ENCODE measurements at regions not wholly inside any gene's neighbourhood (a gene's known extent, or its start where the extent isn't known, plus 50 kb on each side); places are given as distances from the start of the nearest gene placed in this dataset.

GRCh38 chr6:119653329-119653728 lies 303.8 kb upstream of the MAN1A1 start:
- Histone ChIP-seq H3K4me1 (ENCODE audit: control insufficient read depth, insufficient read depth, low read length) (no peaks in the 10 kb centered on the region), H3K4me3 (ENCODE audit: low read length) (no peak overlapping the region), H3K27me3 (ENCODE audit: control insufficient read depth, insufficient read depth, low read length) (no peaks in the 10 kb centered on the region), H3K27ac (ENCODE audit: low read length) (no peak overlapping the region), H3K9me3 (replicated peaks; ENCODE audit: control insufficient read depth, low read depth, low read length) (no peaks in the 10 kb centered on the region), H3K36me3 (ENCODE audit: control insufficient read depth, insufficient read depth, low read length) (no peaks in the 10 kb centered on the region)
- DNase-seq, result no peak
- no CpG with 5 or more reads among the region's 2 CpGs for WGBS (ENCODE audit: insufficient coverage)

- no peaks in the 10 kb centered on the region for H3K4me1 ChIP-seq (ENCODE audit: control insufficient read depth, insufficient read depth, low read length)
- H3K9me3 ChIP-seq (replicated peaks; ENCODE audit: control insufficient read depth, low read depth, low read length), result no peaks in the 10 kb centered on the region
- no peaks in the 10 kb centered on the region for H3K27me3 ChIP-seq (ENCODE audit: control insufficient read depth, insufficient read depth, low read length)
- no CpG with 5 or more reads among the region's 6 CpGs for WGBS (ENCODE audit: insufficient coverage)
- no peak for DNase-seq
- H3K4me3 ChIP-seq (ENCODE audit: low read length), result no peak overlapping the region
- no peaks in the 10 kb centered on the region for H3K36me3 ChIP-seq (ENCODE audit: control insufficient read depth, insufficient read depth, low read length)
- H3K27ac ChIP-seq (ENCODE audit: low read length), result no peak overlapping the region
These were observed 300.0 kb upstream of the MAN1A1 start for GRCh38 chr6:119649531-119649930.

DNA sequence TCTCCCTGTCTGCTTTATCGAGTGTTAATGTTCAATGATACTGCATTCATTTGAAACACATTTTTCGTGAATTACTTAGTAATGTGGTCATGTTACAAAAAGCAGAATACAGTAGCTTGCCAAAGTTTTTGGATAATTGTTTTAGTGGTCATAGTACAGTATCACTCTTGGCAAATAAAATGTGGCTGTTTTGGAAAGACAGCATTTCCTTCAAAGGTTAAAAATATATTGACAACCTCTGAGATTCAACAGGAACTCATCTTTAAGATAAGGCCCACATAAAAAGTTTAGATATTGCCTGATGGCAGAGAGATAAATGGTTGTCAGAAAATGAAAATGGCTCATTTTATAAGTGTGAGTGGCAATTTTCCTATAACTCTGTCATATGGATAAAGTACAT lies 297.7 kb upstream of the MAN1A1 start:
- H3K27ac ChIP-seq (ENCODE audit: low read length), result no peak overlapping the region
- no peaks in the 10 kb centered on the region for H3K36me3 ChIP-seq (ENCODE audit: control insufficient read depth, insufficient read depth, low read length)
- H3K4me3 ChIP-seq (ENCODE audit: low read length), result no peak overlapping the region
- H3K9me3 ChIP-seq (replicated peaks; ENCODE audit: control insufficient read depth, low read depth, low read length), result no peaks in the 10 kb centered on the region
- no peaks in the 10 kb centered on the region for H3K27me3 ChIP-seq (ENCODE audit: control insufficient read depth, insufficient read depth, low read length)
- H3K4me1 ChIP-seq (ENCODE audit: control insufficient read depth, insufficient read depth, low read length), result peaks cover 2% of the 10 kb centered on the region
- peak; percentile 33 for DNase-seq
- WGBS (ENCODE audit: insufficient coverage), result no CpG with 5 or more reads among the region's 2 CpGs

DNA sequence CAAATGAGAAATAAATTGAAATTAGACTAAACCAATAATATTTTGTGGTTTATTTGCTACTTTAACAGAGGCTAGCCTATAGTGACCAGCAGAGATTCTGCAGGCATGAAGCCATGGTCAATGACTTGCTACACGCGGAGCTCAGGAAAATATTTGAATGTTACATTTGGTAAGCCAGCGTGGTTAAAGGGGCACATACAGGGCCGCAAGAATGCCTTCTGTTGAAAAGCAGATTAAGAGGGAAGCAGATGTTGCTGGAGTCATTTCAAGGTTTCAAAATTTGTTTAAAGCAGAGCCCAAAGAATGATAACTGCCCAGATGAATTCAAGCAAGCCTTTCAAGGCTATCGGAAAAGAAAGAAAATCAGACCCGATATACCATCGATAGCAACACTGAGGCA lies 294.3 kb upstream of the MAN1A1 start:
- H3K4me1 ChIP-seq (ENCODE audit: control insufficient read depth, insufficient read depth, low read length), result peaks cover 2% of the 10 kb centered on the region
- H3K36me3 ChIP-seq (ENCODE audit: control insufficient read depth, insufficient read depth, low read length), result no peaks in the 10 kb centered on the region
- H3K4me3 ChIP-seq (ENCODE audit: low read length), result no peak overlapping the region
- H3K27me3 ChIP-seq (ENCODE audit: control insufficient read depth, insufficient read depth, low read length), result no peaks in the 10 kb centered on the region
- H3K9me3 ChIP-seq (replicated peaks; ENCODE audit: control insufficient read depth, low read depth, low read length), result no peaks in the 10 kb centered on the region
- H3K27ac ChIP-seq (ENCODE audit: low read length), result no peak overlapping the region
- DNase-seq, result peak; percentile 23
- WGBS (ENCODE audit: insufficient coverage), result 77% methylated on average over 7 of the region's 7 CpGs

- WGBS (ENCODE audit: insufficient coverage), result no CpG with 5 or more reads among the region's 3 CpGs
- H3K9me3 ChIP-seq (replicated peaks; ENCODE audit: control insufficient read depth, low read depth, low read length), result no peaks in the 10 kb centered on the region
- no peak overlapping the region for H3K4me3 ChIP-seq (ENCODE audit: low read length)
- H3K27ac ChIP-seq (ENCODE audit: low read length), result no peak overlapping the region
- DNase-seq, result no peak
- no peaks in the 10 kb centered on the region for H3K27me3 ChIP-seq (ENCODE audit: control insufficient read depth, insufficient read depth, low read length)
- H3K4me1 ChIP-seq (ENCODE audit: control insufficient read depth, insufficient read depth, low read length), result no peaks in the 10 kb centered on the region
- no peaks in the 10 kb centered on the region for H3K36me3 ChIP-seq (ENCODE audit: control insufficient read depth, insufficient read depth, low read length)
These were observed 288.2 kb upstream of the MAN1A1 start for GRCh38 chr6:119637768-119638167.

DNA sequence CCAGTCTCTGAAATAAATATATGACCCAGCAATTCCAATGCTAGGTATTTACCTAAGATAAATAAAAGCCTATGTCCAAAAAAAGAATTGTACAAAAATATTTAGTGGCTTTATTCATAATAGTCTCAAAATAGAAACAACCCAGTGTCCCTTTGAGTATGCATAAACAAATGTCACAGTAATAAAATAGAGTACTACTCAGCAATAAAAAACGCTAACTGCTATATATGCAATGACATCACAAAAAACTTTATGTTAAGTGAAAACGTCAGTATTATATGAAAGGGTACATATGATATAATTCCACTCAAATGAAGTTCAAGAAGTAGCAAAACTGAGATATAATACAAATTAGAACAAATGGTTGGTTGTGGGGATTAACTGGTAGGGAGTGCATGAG lies 286.5 kb upstream of the MAN1A1 start:
- Histone ChIP-seq H3K27ac (ENCODE audit: low read length) (no peak overlapping the region), H3K4me3 (ENCODE audit: low read length) (no peak overlapping the region), H3K4me1 (ENCODE audit: control insufficient read depth, insufficient read depth, low read length) (no peaks in the 10 kb centered on the region), H3K9me3 (replicated peaks; ENCODE audit: control insufficient read depth, low read depth, low read length) (no peaks in the 10 kb centered on the region), H3K36me3 (ENCODE audit: control insufficient read depth, insufficient read depth, low read length) (no peaks in the 10 kb centered on the region), H3K27me3 (ENCODE audit: control insufficient read depth, insufficient read depth, low read length) (no peaks in the 10 kb centered on the region)
- DNase-seq, result no peak
- WGBS (ENCODE audit: insufficient coverage), result no CpG with 5 or more reads among the region's 2 CpGs

GRCh38 chr6:119633461-119633860 lies 283.9 kb upstream of the MAN1A1 start:
- Histone ChIP-seq H3K4me1 (ENCODE audit: control insufficient read depth, insufficient read depth, low read length) (no peaks in the 10 kb centered on the region), H3K9me3 (replicated peaks; ENCODE audit: control insufficient read depth, low read depth, low read length) (no peaks in the 10 kb centered on the region), H3K27me3 (ENCODE audit: control insufficient read depth, insufficient read depth, low read length) (no peaks in the 10 kb centered on the region), H3K36me3 (ENCODE audit: control insufficient read depth, insufficient read depth, low read length) (no peaks in the 10 kb centered on the region), H3K27ac (ENCODE audit: low read length) (no peak overlapping the region), H3K4me3 (ENCODE audit: low read length) (no peak overlapping the region)
- DNase-seq, result no peak
- WGBS (ENCODE audit: insufficient coverage), result no CpG with 5 or more reads among the region's 3 CpGs

DNA sequence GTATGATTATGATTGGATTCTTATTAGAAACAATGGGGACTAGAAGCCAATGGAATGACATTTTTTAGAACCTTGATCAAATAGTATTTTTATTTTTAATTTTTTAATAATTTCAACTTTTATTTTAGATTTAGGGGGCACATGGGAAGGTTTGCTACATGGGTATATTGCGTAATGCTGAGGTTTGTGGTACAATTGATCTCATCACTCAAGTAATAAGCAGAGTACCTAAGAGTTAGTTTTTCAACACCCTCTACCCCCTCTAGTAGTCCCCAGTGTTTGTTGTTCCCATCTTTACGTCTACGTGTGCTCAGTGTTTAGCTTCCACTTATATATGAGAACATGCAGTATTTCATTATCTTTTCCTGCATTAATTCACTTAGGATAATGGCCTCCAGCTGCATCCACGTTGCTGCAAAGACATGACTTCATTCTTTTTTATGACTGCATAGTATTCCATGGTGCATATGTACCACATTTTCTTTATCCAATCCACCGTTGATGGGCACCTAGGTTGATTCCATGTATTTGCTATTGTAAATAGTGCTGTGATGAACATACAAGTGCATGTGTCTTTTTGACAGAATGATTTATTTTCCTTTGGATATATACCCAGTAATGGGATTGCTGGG lies 281.1 kb upstream of the MAN1A1 start:
- Histone ChIP-seq H3K9me3 (replicated peaks; ENCODE audit: control insufficient read depth, low read depth, low read length) (no peaks in the 10 kb centered on the region), H3K27ac (ENCODE audit: low read length) (no peak overlapping the region), H3K36me3 (ENCODE audit: control insufficient read depth, insufficient read depth, low read length) (no peaks in the 10 kb centered on the region), H3K4me3 (ENCODE audit: low read length) (no peak overlapping the region), H3K27me3 (ENCODE audit: control insufficient read depth, insufficient read depth, low read length) (no peaks in the 10 kb centered on the region), H3K4me1 (ENCODE audit: control insufficient read depth, insufficient read depth, low read length) (no peaks in the 10 kb centered on the region)
- WGBS (ENCODE audit: insufficient coverage), result no CpG with 5 or more reads among the region's 5 CpGs
- no peak for DNase-seq

DNA sequence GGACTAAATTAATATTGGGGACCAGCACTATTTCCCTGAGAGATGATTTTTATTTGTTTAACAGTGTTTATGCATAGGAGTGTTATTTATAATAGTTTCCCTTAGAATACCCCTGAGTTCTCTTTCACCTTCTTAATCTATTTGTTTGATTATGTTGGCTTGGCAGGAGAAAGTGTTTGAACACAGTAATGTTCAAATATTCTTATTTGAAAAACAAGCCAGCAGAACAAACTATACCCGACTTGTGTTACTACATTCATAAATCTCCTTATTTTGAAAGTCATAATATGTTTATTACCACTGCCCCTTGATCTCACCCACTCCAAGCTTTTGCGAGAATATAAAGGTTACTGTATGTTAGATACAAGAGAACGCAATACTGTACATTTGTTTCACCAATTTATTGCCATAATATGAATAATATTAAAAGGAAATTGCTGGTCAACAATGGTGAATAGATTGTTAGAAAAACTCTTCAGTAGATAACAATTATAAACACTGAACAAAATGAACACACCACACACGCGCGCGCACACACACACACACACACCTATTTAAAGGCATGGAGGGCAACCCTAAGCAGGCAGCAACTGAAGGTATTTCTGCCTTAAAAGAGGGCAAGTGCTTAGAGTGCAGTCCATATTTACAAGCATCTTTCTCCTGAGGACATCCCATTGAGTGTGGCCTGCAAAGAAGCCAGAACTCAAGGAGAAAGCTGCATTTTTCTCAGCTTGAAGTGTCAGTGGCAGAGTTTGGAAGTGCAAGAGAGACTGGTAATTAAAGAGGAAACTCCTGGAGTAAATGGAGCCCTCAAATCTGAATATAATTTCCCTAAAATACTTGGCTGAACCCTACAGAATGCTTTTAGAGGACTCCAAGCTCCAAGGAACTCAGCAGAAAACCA lies 279.4 kb upstream of the MAN1A1 start:
- Histone ChIP-seq H3K27ac (ENCODE audit: low read length) (no peak overlapping the region), H3K4me3 (ENCODE audit: low read length) (no peak overlapping the region), H3K27me3 (ENCODE audit: control insufficient read depth, insufficient read depth, low read length) (no peaks in the 10 kb centered on the region), H3K4me1 (ENCODE audit: control insufficient read depth, insufficient read depth, low read length) (no peaks in the 10 kb centered on the region), H3K36me3 (ENCODE audit: control insufficient read depth, insufficient read depth, low read length) (no peaks in the 10 kb centered on the region), H3K9me3 (replicated peaks; ENCODE audit: control insufficient read depth, low read depth, low read length) (no peaks in the 10 kb centered on the region)
- DNase-seq, result no peak
- WGBS (ENCODE audit: insufficient coverage), result no CpG with 5 or more reads among the region's 7 CpGs

DNA sequence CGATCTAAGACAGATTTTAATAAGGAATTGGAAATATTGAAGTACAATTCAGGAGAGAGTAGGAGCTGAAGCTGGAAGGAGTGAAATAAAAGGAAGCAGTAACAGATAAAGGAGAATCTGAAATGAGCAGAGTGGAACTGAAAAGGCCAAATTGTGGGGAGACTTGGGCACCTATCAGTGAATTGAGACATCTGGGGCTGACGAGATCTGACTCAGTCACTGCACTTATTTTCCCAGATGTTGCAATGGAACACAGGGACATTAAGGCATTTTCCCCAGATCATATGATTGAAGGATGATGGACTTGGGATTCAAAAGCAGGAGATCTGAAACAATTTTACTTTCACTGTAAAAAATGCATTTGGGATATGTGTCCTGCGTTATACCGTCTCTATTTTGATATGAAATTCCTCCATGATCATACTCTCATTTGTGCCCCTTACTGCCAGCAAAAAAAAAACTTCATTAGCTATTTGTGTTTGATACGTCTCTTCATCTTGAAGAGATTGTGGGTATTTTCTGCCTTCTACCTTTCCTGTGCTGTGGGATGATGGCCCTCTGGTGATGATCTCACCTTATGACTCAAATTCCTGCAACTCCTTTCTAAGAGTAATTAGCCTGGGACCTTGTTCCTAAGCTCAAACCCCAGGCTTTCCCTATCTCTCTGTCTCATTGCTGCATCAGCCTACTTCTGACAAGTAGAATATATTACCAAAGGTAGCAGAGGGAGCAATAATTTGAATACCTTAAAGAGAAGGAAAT lies 278.5 kb upstream of the MAN1A1 start:
- H3K27me3 ChIP-seq (ENCODE audit: control insufficient read depth, insufficient read depth, low read length), result no peaks in the 10 kb centered on the region
- H3K9me3 ChIP-seq (replicated peaks; ENCODE audit: control insufficient read depth, low read depth, low read length), result no peaks in the 10 kb centered on the region
- H3K36me3 ChIP-seq (ENCODE audit: control insufficient read depth, insufficient read depth, low read length), result no peaks in the 10 kb centered on the region
- H3K27ac ChIP-seq (ENCODE audit: low read length), result no peak overlapping the region
- no peaks in the 10 kb centered on the region for H3K4me1 ChIP-seq (ENCODE audit: control insufficient read depth, insufficient read depth, low read length)
- WGBS (ENCODE audit: insufficient coverage), result 93% methylated on average over 1 of the region's 5 CpGs
- no peak for DNase-seq
- no peak overlapping the region for H3K4me3 ChIP-seq (ENCODE audit: low read length)
